HepG2 (cell line): ENCODE measurements at regions not wholly inside any gene's neighbourhood (a gene's known extent, or its start where the extent isn't known, plus 50 kb on each side); places are given as distances from the start of the nearest gene placed in this dataset.

Experiments used
- ATAC-seq: fragments of 200-7000 bp; cut with Tn5 transposase; 3 replicates; pipeline ENCODE4 v1.9.1; 2020; ENCODE audit warnings: mild to moderate bottlenecking, moderate library complexity
- BruUV-seq: library from RNA; stranded (reverse); fragments of 400-500 nt; replicated peaks from 2 replicates; lab custom pipeline; 2021; lab: Mats Ljungman, UMichigan
- CTCF ChIA-PET: fragments of 300-600 bp; formaldehyde crosslinking; extraction: SDS; loops from one replicate; lab custom pipeline; 2021; ENCODE audit warnings: low total read pairs, inconsistent platforms, low intra/inter-chr PET ratio; lab: Yijun Ruan, JAX
- POLR2A ChIA-PET: fragments of 350-600 bp; sonication (Branson Sonifier 250); formaldehyde crosslinking; loops from one replicate; lab custom pipeline; 2020; ENCODE audit warnings: antibody characterized with exemption, inconsistent platforms; lab: Yijun Ruan, JAX
- DNase-seq: peaks from one replicate; pipeline ENCODE4 v3.0.0-alpha.2; 2015; ENCODE audit warnings: low spot score
- FAIRE-seq: peaks from 3 replicates; lab custom pipeline; 2011; peaks lifted over from hg19 to GRCh38; lab: Jason Lieb, UNC
- H2AFZ ChIP-seq: one replicate; pipeline ENCODE4 v1.6.1; 2011; ENCODE audit warnings: low read length, inconsistent platforms
- H3K27ac ChIP-seq: fragments of 300-600 bp; 3 replicates; pipeline ENCODE4 v1.8.0; 2011; ENCODE audit warnings: mixed run types, mild to moderate bottlenecking, mixed read lengths, low read length, inconsistent platforms; ENCODE audit not compliant: insufficient read depth; ENCODE audit errors: extremely low read length
- H3K27me3 ChIP-seq, 2 experiments: fragments of 200-600 bp in 1 of 2; 2 replicates in 1 of 2; 3 replicates in 1 of 2; pipeline versions ENCODE4 v1.6.0 to v1.8.0; 2011; ENCODE audit warnings: low read length in 2 of 2, mild to moderate bottlenecking in 2 of 2, moderate library complexity in 2 of 2, inconsistent platforms in 1 of 2; ENCODE audit not compliant: insufficient read depth in 2 of 2, control insufficient read depth in 1 of 2
- H3K36me3 ChIP-seq, 2 experiments: fragments of 200-600 bp in 1 of 2; replicated peaks in 1 of 2; 2 replicates in 1 of 2; 3 replicates in 1 of 2; pipeline versions ENCODE4 v1.5.1 to v1.8.0; 2011; ENCODE audit warnings: low read length in 2 of 2, inconsistent platforms in 1 of 2; ENCODE audit not compliant: insufficient read depth in 2 of 2, control insufficient read depth in 1 of 2
- H3K4me1 ChIP-seq: 2 replicates; pipeline ENCODE4 v1.5.1; 2012; ENCODE audit warnings: low read length, inconsistent platforms; ENCODE audit not compliant: insufficient read depth
- H3K4me2 ChIP-seq: 2 replicates; pipeline ENCODE4 v1.6.0; 2011; ENCODE audit warnings: low read depth, low read length, inconsistent platforms
- H3K4me3 ChIP-seq, 3 experiments: fragments of 200-600 bp in 1 of 3; sonication (generic), shearing (Covaris generic) in 1 of 3; replicated peaks in 1 of 3; 2 replicates each; pipeline ENCODE4 v1.5.1; 2011 to 2016; ENCODE audit warnings: low read length in 3 of 3, inconsistent platforms in 2 of 3, low read depth in 2 of 3, mild to moderate bottlenecking in 2 of 3, control low read depth in 1 of 3, mixed read lengths in 1 of 3; ENCODE audit not compliant: insufficient read depth in 1 of 3
- H3K79me2 ChIP-seq: one replicate; pipeline ENCODE4 v1.6.1; 2011; ENCODE audit warnings: low read length, inconsistent platforms; ENCODE audit not compliant: insufficient read depth
- H3K9ac ChIP-seq: 2 replicates; pipeline ENCODE4 v1.6.0; 2011; ENCODE audit warnings: mild to moderate bottlenecking, low read depth, low read length, inconsistent platforms; ENCODE audit not compliant: insufficient read depth
- H3K9me3 ChIP-seq: 2 replicates; pipeline ENCODE4 v1.5.1; 2012; ENCODE audit warnings: mild to moderate bottlenecking, low read length
- H4K20me1 ChIP-seq: 2 replicates; pipeline ENCODE4 v1.6.0; 2011; ENCODE audit warnings: inconsistent platforms, mild to moderate bottlenecking, low read length, moderate library complexity; ENCODE audit not compliant: insufficient read depth
- ATF5 ChIP-seq: sonication (generic); formaldehyde crosslinking; IDR thresholded peaks from 2 replicates; pipeline ENCODE4 v1.4.0; 2020; ENCODE audit warnings: mild to moderate bottlenecking, low read depth, missing genetic modification reagents
- PITX1 ChIP-seq: sonication (generic); formaldehyde crosslinking; IDR thresholded peaks from 2 replicates; pipeline ENCODE4 v1.5.1; 2020; ENCODE audit warnings: mild to moderate bottlenecking, missing genetic modification reagents
- PTBP1 ChIP-seq: fragments of 200-400 bp; formaldehyde crosslinking; IDR thresholded peaks from 2 replicates; pipeline ENCODE4 v1.6.1; 2018; ENCODE audit warnings: low read length, low read depth; ENCODE audit not compliant: poor library complexity, severe bottlenecking
- SRSF1 ChIP-seq: fragments of 200-400 bp; formaldehyde crosslinking; optimal IDR thresholded peaks from 2 replicates; pipeline ENCODE3; 2017; ENCODE audit warnings: mild to moderate bottlenecking, low read depth, low read length, moderate library complexity
- ZBTB1 ChIP-seq: sonication (generic); formaldehyde crosslinking; IDR thresholded peaks from 2 replicates; pipeline ENCODE4 v1.4.0; 2020; ENCODE audit warnings: missing genetic modification reagents, borderline replicate concordance
- ZBTB44 ChIP-seq: sonication (generic); formaldehyde crosslinking; IDR thresholded peaks from 2 replicates; pipeline ENCODE4 v1.4.0; 2020; ENCODE audit warnings: missing genetic modification reagents
- ZFP1 ChIP-seq: IDR thresholded peaks from 2 replicates; pipeline ENCODE4 v1.6.1; 2016
- ZMAT5 ChIP-seq: sonication (generic); formaldehyde crosslinking; IDR thresholded peaks from 2 replicates; pipeline ENCODE4 v1.5.0; 2020; ENCODE audit warnings: mild to moderate bottlenecking, low read depth, missing genetic modification reagents, borderline replicate concordance
- ZNF3 ChIP-seq: IDR thresholded peaks from 2 replicates; pipeline ENCODE4 v1.7.0; 2017; ENCODE audit warnings: inconsistent platforms
- ZNF543 ChIP-seq: sonication (generic); formaldehyde crosslinking; IDR thresholded peaks from 2 replicates; pipeline ENCODE4 v1.4.0; 2020; ENCODE audit warnings: mild to moderate bottlenecking, missing genetic modification reagents
- ZNF546 ChIP-seq: sonication (generic); formaldehyde crosslinking; conservative IDR thresholded peaks from 2 replicates; pipeline ENCODE4 v1.8.1; 2023; ENCODE audit warnings: mild to moderate bottlenecking, missing genetic modification reagents
- ZNF629 ChIP-seq: sonication (generic); formaldehyde crosslinking; conservative IDR thresholded peaks from 2 replicates; pipeline ENCODE4 v1.5.0; 2020; ENCODE audit warnings: missing genetic modification reagents
- WGBS: methylation state at CpG from one replicate; pipeline ENCODE4 v1.1.6; 2017; ENCODE audit warnings: low lambda C conversion rate; 5-methylcytosine and 5-hydroxymethylcytosine counted together
- in situ Hi-C: cut with HindIII; loops from 2 replicates; pipeline ENCODE4 v1.10.0; 2017; ENCODE audit warnings: low pct_unique_long_range_greater_than_20kb; ENCODE audit not compliant: extremely low pct_ligation_motif_present
- intact Hi-C: fragments of 100-400 bp; cut with micrococcal nuclease; formaldehyde crosslinking; loops from one replicate; pipeline ENCODE4 v1.10.0; 2022; ENCODE audit not compliant: unreplicated experiment
- TF ChIP-seq, protein P1 (sequence below): sonication (generic); formaldehyde crosslinking; IDR thresholded peaks from 2 replicates; pipeline ENCODE4 v1.4.0; 2020; ENCODE audit warnings: low read depth, missing genetic modification reagents
- TF ChIP-seq, protein P2 (sequence below): sonication (generic); formaldehyde crosslinking; IDR thresholded peaks from 2 replicates; pipeline ENCODE4 v1.9.0; 2021; ENCODE audit warnings: missing genetic modification reagents, mild to moderate bottlenecking, borderline replicate concordance
- TF ChIP-seq, protein P3 (sequence below): sonication (generic); formaldehyde crosslinking; IDR thresholded peaks from 2 replicates; pipeline ENCODE4 v1.9.0; 2021; ENCODE audit warnings: missing genetic modification reagents, borderline replicate concordance
- TF ChIP-seq, protein P4 (sequence below): sonication (generic); formaldehyde crosslinking; IDR thresholded peaks from 2 replicates; pipeline ENCODE4 v1.8.0; 2023; ENCODE audit warnings: mild to moderate bottlenecking, missing genetic modification reagents

GRCh38 chr6:91827151-91827550 lies 1240.3 kb upstream of the MAP3K7 start:
- Histone ChIP-seq H3K27me3 (no peaks in the 10 kb centered on the region; a peak in 1 of 5 replicates), H4K20me1 (no peaks in the 10 kb centered on the region), H3K79me2 (no peaks in the 10 kb centered on the region), H3K4me1 (no peaks in the 10 kb centered on the region), H3K9me3 (no peaks in the 10 kb centered on the region), H3K4me2 (no peak overlapping the region), H2AFZ (no peak overlapping the region)
- POLR2A ChIA-PET, result no interaction called here
- intact Hi-C loops (no loop called here), in situ Hi-C loops (no loop called here)
- WGBS, result 2% methylated on average over 2 of the region's 2 CpGs
- no TSS peak for BruUV-seq
- CTCF ChIA-PET, result no interaction called here
- no peak for TF ChIP-seq SRSF1
- TF ChIP-seq ZMAT5 (CRISPR knock-in tag), result no peak
- no peak for TF ChIP-seq PTBP1
- TF ChIP-seq, protein P1, sequence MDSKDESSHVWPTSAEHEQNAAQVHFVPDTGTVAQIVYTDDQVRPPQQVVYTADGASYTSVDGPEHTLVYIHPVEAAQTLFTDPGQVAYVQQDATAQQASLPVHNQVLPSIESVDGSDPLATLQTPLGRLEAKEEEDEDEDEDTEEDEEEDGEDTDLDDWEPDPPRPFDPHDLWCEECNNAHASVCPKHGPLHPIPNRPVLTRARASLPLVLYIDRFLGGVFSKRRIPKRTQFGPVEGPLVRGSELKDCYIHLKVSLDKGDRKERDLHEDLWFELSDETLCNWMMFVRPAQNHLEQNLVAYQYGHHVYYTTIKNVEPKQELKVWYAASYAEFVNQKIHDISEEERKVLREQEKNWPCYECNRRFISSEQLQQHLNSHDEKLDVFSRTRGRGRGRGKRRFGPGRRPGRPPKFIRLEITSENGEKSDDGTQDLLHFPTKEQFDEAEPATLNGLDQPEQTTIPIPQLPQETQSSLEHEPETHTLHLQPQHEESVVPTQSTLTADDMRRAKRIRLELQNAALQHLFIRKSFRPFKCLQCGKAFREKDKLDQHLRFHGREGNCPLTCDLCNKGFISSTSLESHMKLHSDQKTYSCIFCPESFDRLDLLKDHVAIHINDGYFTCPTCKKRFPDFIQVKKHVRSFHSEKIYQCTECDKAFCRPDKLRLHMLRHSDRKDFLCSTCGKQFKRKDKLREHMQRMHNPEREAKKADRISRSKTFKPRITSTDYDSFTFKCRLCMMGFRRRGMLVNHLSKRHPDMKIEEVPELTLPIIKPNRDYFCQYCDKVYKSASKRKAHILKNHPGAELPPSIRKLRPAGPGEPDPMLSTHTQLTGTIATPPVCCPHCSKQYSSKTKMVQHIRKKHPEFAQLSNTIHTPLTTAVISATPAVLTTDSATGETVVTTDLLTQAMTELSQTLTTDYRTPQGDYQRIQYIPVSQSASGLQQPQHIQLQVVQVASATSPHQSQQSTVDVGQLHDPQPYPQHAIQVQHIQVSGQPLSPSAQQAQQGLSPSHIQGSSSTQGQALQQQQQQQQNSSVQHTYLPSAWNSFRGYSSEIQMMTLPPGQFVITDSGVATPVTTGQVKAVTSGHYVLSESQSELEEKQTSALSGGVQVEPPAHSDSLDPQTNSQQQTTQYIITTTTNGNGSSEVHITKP (CRISPR knock-in tag), result no peak
- no peak for TF ChIP-seq ZBTB1 (CRISPR knock-in tag)
- TF ChIP-seq ZNF546 (CRISPR knock-in tag), result no peak
- no peak for TF ChIP-seq ZBTB44 (CRISPR knock-in tag)
- TF ChIP-seq ZNF543 (CRISPR knock-in tag), result no peak
- TF ChIP-seq, protein P2, sequence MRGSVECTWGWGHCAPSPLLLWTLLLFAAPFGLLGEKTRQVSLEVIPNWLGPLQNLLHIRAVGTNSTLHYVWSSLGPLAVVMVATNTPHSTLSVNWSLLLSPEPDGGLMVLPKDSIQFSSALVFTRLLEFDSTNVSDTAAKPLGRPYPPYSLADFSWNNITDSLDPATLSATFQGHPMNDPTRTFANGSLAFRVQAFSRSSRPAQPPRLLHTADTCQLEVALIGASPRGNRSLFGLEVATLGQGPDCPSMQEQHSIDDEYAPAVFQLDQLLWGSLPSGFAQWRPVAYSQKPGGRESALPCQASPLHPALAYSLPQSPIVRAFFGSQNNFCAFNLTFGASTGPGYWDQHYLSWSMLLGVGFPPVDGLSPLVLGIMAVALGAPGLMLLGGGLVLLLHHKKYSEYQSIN (CRISPR knock-in tag), result no peak
- no peak for TF ChIP-seq ZFP1 (CRISPR knock-in tag)
- no peak for TF ChIP-seq ZNF3 (CRISPR knock-in tag)
- TF ChIP-seq, protein P3, sequence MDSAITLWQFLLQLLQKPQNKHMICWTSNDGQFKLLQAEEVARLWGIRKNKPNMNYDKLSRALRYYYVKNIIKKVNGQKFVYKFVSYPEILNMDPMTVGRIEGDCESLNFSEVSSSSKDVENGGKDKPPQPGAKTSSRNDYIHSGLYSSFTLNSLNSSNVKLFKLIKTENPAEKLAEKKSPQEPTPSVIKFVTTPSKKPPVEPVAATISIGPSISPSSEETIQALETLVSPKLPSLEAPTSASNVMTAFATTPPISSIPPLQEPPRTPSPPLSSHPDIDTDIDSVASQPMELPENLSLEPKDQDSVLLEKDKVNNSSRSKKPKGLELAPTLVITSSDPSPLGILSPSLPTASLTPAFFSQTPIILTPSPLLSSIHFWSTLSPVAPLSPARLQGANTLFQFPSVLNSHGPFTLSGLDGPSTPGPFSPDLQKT (CRISPR knock-in tag), result no peak
- TF ChIP-seq, protein P4, sequence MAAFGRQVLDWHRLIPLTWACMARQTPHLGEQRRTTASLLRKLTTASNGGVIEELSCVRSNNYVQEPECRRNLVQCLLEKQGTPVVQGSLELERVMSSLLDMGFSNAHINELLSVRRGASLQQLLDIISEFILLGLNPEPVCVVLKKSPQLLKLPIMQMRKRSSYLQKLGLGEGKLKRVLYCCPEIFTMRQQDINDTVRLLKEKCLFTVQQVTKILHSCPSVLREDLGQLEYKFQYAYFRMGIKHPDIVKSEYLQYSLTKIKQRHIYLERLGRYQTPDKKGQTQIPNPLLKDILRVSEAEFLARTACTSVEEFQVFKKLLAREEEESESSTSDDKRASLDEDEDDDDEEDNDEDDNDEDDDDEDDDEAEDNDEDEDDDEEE (CRISPR knock-in tag), result no peak
- TF ChIP-seq ZNF629 (CRISPR knock-in tag), result no peak
- TF ChIP-seq ATF5 (CRISPR knock-in tag), result no peak
- TF ChIP-seq PITX1, result no peak
- TF ChIP-seq, all 625 proteins: peak for 0
- FAIRE-seq (no peak), DNase-seq (no peak), ATAC-seq (no peak)
- no peak overlapping the region for H3K4me3 ChIP-seq
- no peak overlapping the region for H3K27ac ChIP-seq
- H3K9ac ChIP-seq, result no peak overlapping the region
- H3K36me3 ChIP-seq, result no peaks in the 10 kb centered on the region
